Body of pancreas (tissue), 4 donors: ENCODE measurements at regions not wholly inside any gene's neighbourhood (a gene's known extent, or its start where the extent isn't known, plus 50 kb on each side); places are given as distances from the start of the nearest gene placed in this dataset.

Experiments
- ATAC-seq: fragments of 150-250 bp; one replicate; pipeline ENCODE4 v1.9.1; 2016
- DNase-seq, 4 donors: peaks; one replicate each; pipeline ENCODE4 v3.0.0-alpha.2; 2019
- H3K27ac ChIP-seq, 4 donors: fragments of 200-600 bp; sonication (generic); 1 replicate in 3 of 4; 2 replicates in 1 of 4; pipeline versions ENCODE4 v1.5.1 to v1.6.1; 2016 to 2019; ENCODE audit warnings: mild to moderate bottlenecking in 1 of 4, mixed read lengths in 1 of 4, moderate library complexity in 1 of 4
- H3K27me3 ChIP-seq, 2 donors: fragments of 200-600 bp; sonication (generic); one replicate each; pipeline ENCODE4 v1.6.0; 2016; ENCODE audit warnings: mild to moderate bottlenecking in 1 of 2
- H3K36me3 ChIP-seq, 2 donors: fragments of 200-600 bp; sonication (generic); replicated peaks in 1 of 2; 2 replicates each; pipeline ENCODE4 v1.5.1; 2016; ENCODE audit warnings: low read depth in 2 of 2; ENCODE audit not compliant: insufficient read depth in 1 of 2
- H3K4me1 ChIP-seq: fragments of 200-600 bp; sonication (generic); one replicate; pipeline ENCODE4 v1.6.0; 2016
- H3K4me3 ChIP-seq, 2 donors: fragments of 200-600 bp; sonication (generic); 1 replicate in 1 of 2; 2 replicates in 1 of 2; pipeline ENCODE4 v1.5.1; 2016 to 2019
- H3K9me3 ChIP-seq, 3 donors: fragments of 200-600 bp; sonication (generic); 1 replicate in 2 of 3; 2 replicates in 1 of 3; pipeline ENCODE4 v1.5.1; 2016
- POLR2A ChIP-seq, 3 donors: fragments of 450-650 bp; IDR thresholded peaks; one replicate each; pipeline ENCODE4 v1.6.1; 2016; ENCODE audit warnings: antibody characterized with exemption in 3 of 3, mild to moderate bottlenecking in 2 of 3
- WGBS, 2 donors: methylation state at CpG; one replicate each; pipeline ENCODE4 v1.1.5; 2017; 5-methylcytosine and 5-hydroxymethylcytosine counted together
- intact Hi-C: fragments of 100-400 bp; cut with DNase I; formaldehyde crosslinking; loops from one replicate; pipeline ENCODE4 v1.15.1; 2023
- TF ChIP-seq, protein P1 (sequence below), 7 experiments: fragments of 450-650 bp in 4 of 7; fragments of 200-600 bp in 3 of 7; sonication (generic) in 3 of 7; IDR thresholded peaks; one replicate each; pipeline ENCODE4 v1.5.1; 2016 to 2019; ENCODE audit warnings: antibody characterized with exemption in 7 of 7

DNA sequence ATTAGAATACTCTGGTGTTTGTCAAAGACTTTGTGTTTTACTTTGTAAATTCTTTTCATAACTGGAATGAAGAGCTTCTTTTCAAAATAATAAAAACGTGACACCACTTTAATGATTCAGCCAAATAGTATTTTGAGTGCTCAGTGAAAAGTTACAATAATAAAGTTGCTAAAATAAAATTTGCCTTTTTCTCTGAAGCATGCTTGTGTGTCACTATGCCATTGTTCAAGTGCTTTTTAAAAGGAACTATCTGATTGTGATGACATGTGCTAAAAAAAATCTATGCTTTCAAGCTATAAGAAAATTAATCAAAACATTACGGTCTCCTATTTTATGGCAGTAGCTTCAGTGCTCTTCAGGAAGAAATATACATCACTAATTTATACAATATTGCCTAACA is 1290.5 kb upstream of the B3GALT2 start:
- H3K4me3 ChIP-seq: no peak overlapping the region
- DNase-seq: no peak
- no peaks in the 10 kb centered on the region for H3K36me3 ChIP-seq
- H3K9me3 ChIP-seq: no peaks in the 10 kb centered on the region
- 37 to 55% methylated on average over 2 of the region's 2 CpGs for WGBS, 2 donors
- ATAC-seq: no peak
- H3K27ac ChIP-seq: no peak overlapping the region
- no peaks in the 10 kb centered on the region for H3K27me3 ChIP-seq
- H3K4me1 ChIP-seq: no peaks in the 10 kb centered on the region
- TF ChIP-seq POLR2A (IDR thresholded peaks at IDR 0.05): no peak
- TF ChIP-seq, protein P1, sequence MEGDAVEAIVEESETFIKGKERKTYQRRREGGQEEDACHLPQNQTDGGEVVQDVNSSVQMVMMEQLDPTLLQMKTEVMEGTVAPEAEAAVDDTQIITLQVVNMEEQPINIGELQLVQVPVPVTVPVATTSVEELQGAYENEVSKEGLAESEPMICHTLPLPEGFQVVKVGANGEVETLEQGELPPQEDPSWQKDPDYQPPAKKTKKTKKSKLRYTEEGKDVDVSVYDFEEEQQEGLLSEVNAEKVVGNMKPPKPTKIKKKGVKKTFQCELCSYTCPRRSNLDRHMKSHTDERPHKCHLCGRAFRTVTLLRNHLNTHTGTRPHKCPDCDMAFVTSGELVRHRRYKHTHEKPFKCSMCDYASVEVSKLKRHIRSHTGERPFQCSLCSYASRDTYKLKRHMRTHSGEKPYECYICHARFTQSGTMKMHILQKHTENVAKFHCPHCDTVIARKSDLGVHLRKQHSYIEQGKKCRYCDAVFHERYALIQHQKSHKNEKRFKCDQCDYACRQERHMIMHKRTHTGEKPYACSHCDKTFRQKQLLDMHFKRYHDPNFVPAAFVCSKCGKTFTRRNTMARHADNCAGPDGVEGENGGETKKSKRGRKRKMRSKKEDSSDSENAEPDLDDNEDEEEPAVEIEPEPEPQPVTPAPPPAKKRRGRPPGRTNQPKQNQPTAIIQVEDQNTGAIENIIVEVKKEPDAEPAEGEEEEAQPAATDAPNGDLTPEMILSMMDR (IDR thresholded peaks at IDR 0.05): no peak
- intact Hi-C loops: no loop called here

DNA sequence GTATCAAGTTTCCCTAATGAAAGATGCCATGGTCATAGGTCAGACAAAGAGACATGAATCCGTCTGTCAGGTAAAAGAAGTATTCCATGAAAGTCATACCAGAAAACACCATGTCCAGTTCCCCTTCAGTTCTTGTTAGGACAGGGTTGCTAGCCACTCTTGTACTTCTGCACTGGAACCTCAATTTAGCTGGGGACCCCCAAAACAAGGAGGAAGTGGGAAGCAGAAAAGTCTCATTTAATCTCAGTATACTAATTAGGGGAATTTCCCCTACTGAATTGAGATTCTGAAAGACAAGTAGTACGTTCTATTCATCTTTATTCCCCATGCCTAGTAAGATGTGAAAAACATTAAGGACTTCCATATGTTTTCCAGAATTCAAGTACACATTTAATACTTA is 1289.9 kb upstream of the B3GALT2 start:
- H3K27ac ChIP-seq: no peak overlapping the region
- TF ChIP-seq, protein P1 (IDR thresholded peaks at IDR 0.05): no peak
- TF ChIP-seq POLR2A (IDR thresholded peaks at IDR 0.05): no peak
- no peak for ATAC-seq
- intact Hi-C loops: no loop called here
- no peak for DNase-seq
- no peaks in the 10 kb centered on the region for H3K36me3 ChIP-seq
- no peaks in the 10 kb centered on the region for H3K4me1 ChIP-seq
- H3K4me3 ChIP-seq: no peak overlapping the region
- WGBS, 2 donors: 50 to 53% methylated on average over 2 of the region's 2 CpGs
- no peaks in the 10 kb centered on the region for H3K27me3 ChIP-seq
- no peaks in the 10 kb centered on the region for H3K9me3 ChIP-seq

GRCh38 chr1:194474701-194475100 is 1288.3 kb upstream of the B3GALT2 start:
- WGBS, 2 donors: 63 to 70% methylated on average over 3 of the region's 3 CpGs
- intact Hi-C loops: no loop called here
- no peak overlapping the region for H3K27ac ChIP-seq
- TF ChIP-seq POLR2A (IDR thresholded peaks at IDR 0.05): no peak
- TF ChIP-seq, protein P1 (IDR thresholded peaks at IDR 0.05): no peak
- ATAC-seq: no peak
- no peak overlapping the region for H3K4me3 ChIP-seq
- no peaks in the 10 kb centered on the region for H3K27me3 ChIP-seq
- H3K4me1 ChIP-seq: no peaks in the 10 kb centered on the region
- DNase-seq: no peak
- H3K9me3 ChIP-seq: no peaks in the 10 kb centered on the region
- H3K36me3 ChIP-seq: no peaks in the 10 kb centered on the region

DNA sequence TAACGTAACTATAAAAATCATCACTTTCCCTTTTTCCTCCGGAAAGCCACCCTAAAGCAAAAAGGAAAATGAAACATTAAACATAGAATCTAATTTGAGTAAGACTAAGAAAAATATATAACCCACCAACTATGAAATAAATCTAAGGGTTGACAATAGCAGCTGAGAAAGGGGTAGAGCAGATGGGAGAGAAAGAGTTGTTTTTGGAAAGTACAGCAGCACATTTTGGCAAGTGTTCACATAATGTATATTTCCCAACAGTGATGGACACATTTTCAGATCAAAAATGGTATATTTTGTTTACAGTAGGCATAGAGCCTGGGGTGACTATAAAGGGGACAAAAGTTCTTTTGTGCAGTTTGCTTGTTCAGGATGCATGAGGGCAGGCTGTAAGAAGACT is 1287.4 kb upstream of the B3GALT2 start:
- TF ChIP-seq POLR2A (IDR thresholded peaks at IDR 0.05): no peak
- TF ChIP-seq, protein P1 (IDR thresholded peaks at IDR 0.05): no peak
- Histone ChIP-seq H3K4me1 (no peaks in the 10 kb centered on the region), H3K27me3 (no peaks in the 10 kb centered on the region), H3K9me3 (no peaks in the 10 kb centered on the region), H3K27ac (no peak overlapping the region), H3K36me3 (no peaks in the 10 kb centered on the region), H3K4me3 (no peak overlapping the region)
- ATAC-seq (no peak), DNase-seq (no peak)
- intact Hi-C loops: no loop called here
- 72 to 73% methylated on average over 2 of the region's 2 CpGs for WGBS, 2 donors

GRCh38 chr1:194469282-194469681 is 1282.9 kb upstream of the B3GALT2 start:
- DNase-seq (peak in 1 of 4 donors; percentile 1), ATAC-seq (no peak)
- TF ChIP-seq, protein P1 (IDR thresholded peaks at IDR 0.05): no peak
- no peak for TF ChIP-seq POLR2A (IDR thresholded peaks at IDR 0.05)
- no peaks in the 10 kb centered on the region for H3K4me1 ChIP-seq
- H3K36me3 ChIP-seq: no peaks in the 10 kb centered on the region
- H3K27me3 ChIP-seq: no peaks in the 10 kb centered on the region
- no peaks in the 10 kb centered on the region for H3K9me3 ChIP-seq
- intact Hi-C loops: no loop called here
- no peak overlapping the region for H3K4me3 ChIP-seq
- 21 to 32% methylated on average over 1 of the region's 1 CpG for WGBS, 2 donors
- no peak overlapping the region for H3K27ac ChIP-seq
